HG03039 (cell line): ENCODE measurements at regions not wholly inside any gene's neighbourhood (a gene's known extent, or its start where the extent isn't known, plus 50 kb on each side); places are given as distances from the start of the nearest gene placed in this dataset.

Experiments used
- ATAC-seq: cut with Tn5 transposase; IDR thresholded peaks from one replicate; pipeline ENCODE4 v1.9.1; 2021; ENCODE audit warnings: mild to moderate bottlenecking, moderate library complexity; ENCODE audit not compliant: unreplicated experiment

GRCh38 chr10:28481968-28482367 lies 51.0 kb upstream of the WAC start:
- ATAC-seq, result no peak
